ENCODE measurements at regions not wholly inside any gene's neighbourhood (a gene's known extent, or its start where the extent isn't known, plus 50 kb on each side); places are given as distances from the start of the nearest gene placed in this dataset.

- no peak for DNase-seq
These were observed 451.7 kb upstream of the ARHGEF26 start for GRCh38 chr3:153669527-153669926.

DNA sequence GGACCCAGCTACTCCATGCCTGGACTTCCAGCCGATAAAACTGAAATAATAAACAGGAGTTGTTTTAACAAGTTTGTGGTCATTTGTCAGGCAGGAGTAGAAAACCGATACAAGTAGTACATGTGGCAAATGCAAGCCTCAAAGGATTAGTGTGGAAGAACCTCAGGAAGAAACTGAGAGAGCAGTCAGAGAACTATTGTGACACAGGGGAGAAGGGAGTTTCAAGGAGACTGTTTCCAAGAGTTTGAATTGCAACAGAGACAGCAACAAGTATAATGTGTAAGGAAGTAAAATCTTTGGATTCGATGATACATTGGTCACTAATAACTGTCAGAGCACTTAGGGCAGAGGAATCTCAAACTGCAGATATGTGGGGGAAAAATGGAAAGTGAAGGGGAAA, 450.6 kb upstream of the ARHGEF26 start:
- DNase-seq: no peak

GRCh38 chr3:153673853-153674252, 447.3 kb upstream of the ARHGEF26 start:
- DNase-seq: no peak

DNA sequence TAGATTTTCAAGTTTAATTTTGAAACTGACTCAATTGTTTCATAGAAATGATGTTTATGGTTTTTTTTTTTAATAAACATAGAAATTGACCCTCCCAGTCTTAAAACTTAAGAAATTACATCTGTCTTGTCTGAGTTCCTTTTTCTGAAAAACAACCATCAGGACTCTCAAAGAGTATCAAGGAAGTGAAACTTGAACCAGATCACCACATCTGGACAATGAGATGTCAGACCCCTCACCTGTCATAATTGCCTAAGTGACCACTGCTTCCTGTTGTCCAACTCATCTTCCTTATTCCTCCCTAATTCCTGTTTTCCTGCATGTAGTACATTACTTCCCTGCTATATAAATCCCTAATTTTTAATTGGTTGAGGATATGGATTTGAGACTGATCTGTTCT, 441.5 kb upstream of the ARHGEF26 start:
- DNase-seq: no peak

- no peak for DNase-seq
These were observed 440.7 kb upstream of the ARHGEF26 start for GRCh38 chr3:153680526-153680925.

GRCh38 chr3:153681057-153681456, 440.1 kb upstream of the ARHGEF26 start:
- DNase-seq: no peak

DNA sequence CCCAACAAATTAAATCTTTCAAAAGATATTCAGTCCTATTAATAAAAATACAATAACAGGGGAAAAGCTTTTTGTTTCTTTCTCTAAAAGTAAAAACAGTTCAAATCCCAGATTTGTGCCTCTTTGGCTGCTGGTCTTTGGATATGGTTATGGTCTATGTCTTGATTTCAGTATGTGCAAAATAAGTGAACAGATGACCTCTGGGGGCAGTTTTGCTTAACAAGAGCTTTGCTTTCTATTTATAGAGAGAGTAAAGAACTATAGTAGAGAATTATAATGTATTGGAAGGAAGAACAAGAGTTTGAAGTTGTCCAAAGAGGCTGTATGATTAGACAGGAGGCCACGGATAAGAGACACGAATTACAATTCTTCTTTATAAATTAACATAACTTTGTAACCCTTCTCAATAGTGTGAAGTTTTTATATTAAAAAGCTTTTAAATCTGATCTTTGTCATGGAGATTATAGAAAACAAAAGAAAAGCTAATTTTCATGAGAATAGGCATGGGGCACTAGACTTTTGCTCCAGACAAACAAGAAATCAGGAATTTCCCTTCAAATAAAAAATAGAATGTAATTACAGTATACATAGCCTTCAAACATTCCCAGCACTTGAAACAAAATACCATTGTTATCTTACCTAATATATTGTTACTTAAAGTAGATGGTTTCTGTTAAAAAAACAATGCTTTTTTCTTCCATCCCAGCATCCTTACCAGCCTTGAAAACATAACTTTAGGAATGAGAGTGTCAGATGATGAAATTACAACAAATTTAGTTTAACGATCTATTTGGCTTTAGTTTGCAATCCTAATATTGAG, 432.7 kb upstream of the ARHGEF26 start:
- DNase-seq: no peak

DNA sequence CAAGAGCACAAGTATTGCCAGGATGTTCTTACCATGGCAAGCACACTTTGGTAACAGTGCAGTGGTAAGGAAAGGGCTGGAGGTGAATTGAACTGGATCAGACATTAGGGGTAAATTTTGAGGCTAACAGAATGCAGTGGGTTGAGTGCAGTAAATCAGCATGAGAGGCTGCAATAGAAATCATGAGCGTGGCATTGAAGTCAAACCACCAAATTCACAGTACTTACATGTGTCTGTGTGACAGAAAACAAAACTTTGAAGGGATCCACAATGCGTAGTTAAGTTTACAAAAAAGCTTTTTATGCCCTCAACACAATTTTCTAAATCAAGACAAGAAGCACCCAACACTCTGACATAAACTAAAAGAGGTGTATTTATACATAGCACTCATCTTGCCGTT, 428.0 kb upstream of the ARHGEF26 start:
- no peak for DNase-seq

DNA sequence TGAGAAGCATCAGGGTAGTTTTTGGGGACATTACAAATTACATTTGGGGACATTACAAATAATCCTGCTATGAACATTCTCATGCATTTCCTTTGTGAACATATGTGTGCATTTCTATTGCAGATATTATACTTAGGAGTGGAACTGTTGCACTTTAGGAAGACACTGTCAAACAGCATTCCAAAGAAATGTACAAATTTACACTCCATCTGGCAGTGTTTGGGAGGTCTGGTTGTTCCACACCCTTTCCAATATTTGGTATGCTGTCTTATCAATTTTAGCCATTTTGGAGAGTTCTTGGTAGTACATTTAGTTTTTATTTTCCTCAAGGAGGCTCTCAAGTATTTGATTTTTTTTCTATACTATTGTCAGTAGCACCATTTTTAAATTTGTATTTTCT, 419.1 kb upstream of the ARHGEF26 start:
- no peak for DNase-seq

DNA sequence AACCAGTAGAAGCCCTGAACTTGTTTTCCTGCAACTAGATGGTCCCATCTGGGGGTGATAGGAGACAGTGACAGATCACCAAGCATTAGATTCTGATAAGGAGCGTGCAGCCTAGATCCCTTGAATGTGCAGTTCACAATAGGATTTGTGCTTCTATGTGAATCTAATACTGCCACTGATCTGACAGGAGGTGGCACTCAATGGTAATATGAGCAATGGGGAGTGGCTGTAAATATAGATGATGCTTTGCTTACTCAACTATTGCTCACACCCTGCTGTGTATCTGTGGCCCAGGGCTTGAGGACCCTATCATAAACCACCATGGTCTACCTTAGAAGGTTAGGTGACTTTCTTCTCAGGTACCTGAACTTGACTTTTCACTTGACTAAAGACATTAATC, 417.1 kb upstream of the ARHGEF26 start:
- DNase-seq: no peak

- DNase-seq: no peak
These were observed 414.5 kb upstream of the ARHGEF26 start for GRCh38 chr3:153706706-153707105.

DNA sequence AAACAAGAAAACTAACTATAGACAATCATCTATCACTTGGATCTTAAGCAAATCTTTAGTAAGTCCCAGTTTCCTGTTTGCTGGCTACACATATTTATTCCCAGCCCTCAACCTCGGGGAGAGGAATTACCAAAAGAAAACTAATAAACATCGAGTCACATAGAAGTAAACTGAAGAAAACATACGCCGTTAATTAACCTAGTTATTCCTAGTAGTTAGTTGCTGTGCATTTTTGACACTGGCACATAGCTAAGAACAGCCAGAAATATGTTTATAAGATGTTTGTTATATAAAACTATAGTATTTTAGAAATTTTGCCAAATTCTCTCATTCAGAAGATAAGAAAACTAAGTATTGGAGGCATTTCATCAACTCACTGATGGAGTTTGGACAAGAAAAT, 407.2 kb upstream of the ARHGEF26 start:
- DNase-seq: no peak

DNA sequence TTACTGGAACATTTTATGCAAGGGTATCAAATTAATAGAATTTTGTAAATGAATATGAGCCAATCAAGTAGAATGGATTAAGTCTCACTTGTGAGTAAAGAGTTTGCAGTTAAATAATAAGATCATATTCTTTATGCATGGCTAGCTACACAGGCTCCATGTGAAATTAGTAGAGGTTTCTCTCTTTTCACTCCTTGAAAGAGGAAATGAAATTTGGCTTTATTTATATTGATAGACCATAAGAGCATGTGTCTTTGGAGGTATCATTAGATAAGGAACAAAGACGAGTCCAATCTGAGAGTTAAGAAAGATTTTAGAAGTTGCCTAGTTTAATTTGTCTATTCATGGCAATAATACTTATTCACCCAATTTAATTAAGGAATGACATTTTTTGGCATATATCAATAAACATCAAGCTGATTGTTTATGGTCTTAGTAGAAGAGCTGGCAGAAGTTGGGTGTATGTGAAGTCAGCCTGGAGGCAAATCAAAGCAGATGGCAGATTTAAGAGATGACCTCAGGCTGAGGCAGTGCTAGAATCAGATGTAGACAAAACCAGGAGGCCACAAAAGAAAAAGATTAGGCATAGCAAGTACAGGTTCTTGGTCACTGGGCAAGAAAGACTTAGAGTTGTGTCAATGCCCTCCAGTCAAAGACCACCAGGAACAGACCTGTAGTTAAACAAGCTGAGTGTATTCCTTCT, 406.5 kb upstream of the ARHGEF26 start:
- no peak for DNase-seq

DNA sequence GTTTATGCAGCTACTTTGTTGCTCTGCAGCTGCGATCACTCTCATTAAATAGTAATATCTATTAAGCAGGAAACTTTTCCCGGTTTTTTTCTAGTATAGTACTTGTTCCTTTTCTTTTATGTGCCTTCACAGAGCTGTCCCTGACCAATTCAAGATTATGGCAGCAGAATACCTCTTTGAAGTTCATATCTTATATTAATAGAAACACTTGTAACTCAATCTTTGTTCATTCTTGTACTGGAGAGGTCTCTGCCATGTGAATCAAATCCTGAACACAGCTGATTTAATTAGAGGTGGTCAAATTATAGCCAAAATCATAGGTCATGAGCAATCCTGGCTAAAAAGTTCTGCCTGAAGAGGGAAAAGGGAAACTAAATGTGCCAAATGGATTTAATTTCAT, 399.0 kb upstream of the ARHGEF26 start:
- DNase-seq: no peak

DNA sequence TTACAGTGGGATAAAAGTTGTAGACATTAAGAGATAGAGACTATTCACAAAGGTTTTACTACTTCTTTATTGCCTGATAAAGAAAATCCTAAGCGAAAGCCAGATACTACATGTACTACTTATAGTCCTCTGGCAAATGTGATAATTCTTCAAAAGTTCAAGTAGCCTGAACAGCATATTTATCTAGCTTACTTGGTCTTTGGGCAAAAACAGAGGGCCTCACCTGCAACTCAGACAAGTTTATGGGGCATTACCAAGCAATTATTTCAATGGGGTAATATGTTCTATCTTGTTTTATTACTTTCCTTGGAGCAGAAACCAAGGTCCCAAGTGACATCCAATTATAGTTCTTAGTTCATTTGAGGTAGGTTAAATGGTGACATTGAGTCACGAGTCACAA, 390.1 kb upstream of the ARHGEF26 start:
- DNase-seq: no peak

DNA sequence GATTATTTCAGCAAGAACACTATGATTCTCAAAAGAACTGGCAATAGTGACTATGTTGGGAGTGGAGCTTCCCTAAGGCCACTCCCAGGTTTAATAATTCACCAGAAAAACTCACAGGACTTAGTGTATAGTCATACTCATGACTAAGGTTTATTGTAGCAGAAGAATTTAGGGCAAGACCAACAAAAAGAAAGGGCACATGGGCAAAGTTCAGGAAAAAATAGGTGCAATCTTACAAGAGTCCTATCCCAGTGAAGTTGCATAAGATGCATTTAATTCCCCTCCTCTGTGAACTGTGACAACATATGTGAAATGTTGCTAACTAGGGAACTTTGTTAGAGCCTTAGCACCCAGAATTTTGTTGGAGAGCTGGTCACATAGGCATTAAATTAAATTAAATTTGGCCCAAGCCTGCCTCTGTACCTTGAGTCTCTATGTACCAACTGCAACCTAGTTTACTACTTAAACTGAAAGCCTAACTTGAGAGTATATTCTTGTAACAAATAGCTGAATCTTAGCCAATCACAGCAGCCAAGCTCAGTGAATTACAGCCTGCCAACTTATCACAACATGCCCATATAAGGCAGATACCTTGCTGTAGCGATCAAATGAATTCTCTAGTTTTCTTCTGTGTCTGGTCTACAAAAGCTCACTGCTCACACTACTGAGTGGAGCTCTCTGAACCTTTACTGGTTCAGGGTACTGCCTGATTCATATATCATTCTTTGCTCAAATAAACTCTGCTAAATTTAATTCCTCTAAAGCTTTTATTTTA, 386.2 kb upstream of the ARHGEF26 start:
- no peak for DNase-seq

GRCh38 chr3:153740109-153740508, 381.1 kb upstream of the ARHGEF26 start:
- DNase-seq: no peak

- DNase-seq: no peak
These were observed 376.3 kb upstream of the ARHGEF26 start for GRCh38 chr3:153744889-153745288.

DNA sequence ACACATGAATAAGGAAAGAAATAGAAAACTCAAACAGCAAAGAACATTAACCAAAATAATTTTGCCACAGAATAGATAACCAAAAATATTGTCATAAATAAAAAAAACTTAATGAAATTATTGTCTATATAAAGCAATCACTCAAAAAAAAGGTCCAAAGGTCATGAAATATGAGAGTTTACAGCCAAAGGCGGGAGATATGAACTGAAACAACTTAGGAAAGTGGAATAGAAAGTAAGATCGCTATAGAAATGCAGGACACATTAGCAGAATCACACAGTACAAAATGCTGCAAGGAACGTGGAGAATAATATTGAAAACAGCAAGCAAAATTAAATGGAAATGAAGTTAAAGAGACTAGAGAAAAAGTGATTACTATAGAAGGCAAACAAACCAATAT, 375.0 kb upstream of the ARHGEF26 start:
- no peak for DNase-seq

DNA sequence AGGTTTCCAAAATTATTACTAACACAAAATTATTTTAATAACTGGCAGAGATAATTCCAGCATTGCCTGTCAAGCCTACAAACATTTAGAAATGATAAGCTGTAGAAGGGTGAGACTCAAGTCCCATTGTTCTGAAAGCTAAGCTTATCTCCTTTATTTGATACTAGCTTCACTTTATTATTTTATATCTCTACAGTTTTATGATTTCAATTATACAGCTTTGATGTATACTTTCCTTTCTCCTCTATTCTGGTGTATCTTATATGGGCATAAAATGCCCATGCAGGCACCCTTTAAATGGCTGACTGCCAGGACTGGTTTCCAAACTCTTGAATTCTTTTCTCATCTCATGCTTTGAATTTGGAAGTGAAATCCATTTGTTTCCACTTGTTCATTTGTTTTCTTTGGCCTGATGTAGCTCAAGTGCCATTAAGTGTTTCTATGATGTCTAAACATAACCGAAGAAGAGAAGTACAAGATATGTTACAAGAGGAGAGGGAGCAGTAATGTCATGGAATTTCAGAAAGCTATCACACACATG, 372.1 kb upstream of the ARHGEF26 start:
- no peak for DNase-seq

- DNase-seq: no peak
These were observed 368.7 kb upstream of the ARHGEF26 start for GRCh38 chr3:153752405-153753027.

GRCh38 chr3:153753035-153753434, 368.2 kb upstream of the ARHGEF26 start:
- DNase-seq: no peak

DNA sequence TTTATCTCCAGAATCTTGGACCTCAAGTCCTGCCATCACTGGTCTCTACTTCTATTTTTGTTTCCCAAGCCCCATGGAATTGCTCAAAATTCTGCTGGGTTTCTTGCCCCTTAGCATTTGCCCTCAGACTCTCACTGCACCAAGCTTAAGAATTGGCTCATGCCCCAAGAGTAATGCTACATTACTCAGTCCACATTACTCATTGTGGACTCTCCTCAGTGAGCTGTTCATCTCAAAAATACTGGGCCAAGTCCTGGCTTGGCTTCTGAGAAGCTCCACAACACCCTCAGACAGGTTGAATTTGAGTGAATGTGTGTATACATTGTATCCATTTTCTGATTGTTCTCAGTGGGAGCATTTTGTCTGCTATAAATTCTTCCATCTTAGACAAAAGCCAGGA, 364.4 kb upstream of the ARHGEF26 start:
- DNase-seq: no peak

Measured in GDM1 (cell line).